WTC11 (cell line): ENCODE measurements at regions not wholly inside any gene's neighbourhood (a gene's known extent, or its start where the extent isn't known, plus 50 kb on each side); places are given as distances from the start of the nearest gene placed in this dataset.

Source experiments
- CDX4 ChIP-seq: fragments of 250-450 bp; sonication (Bioruptor Pico); IDR thresholded peaks from 2 replicates; pipeline ENCODE4 v1.9.0; 2021; ENCODE audit warnings: moderate library complexity, mild to moderate bottlenecking, inconsistent platforms, borderline replicate concordance
- CREM ChIP-seq: sonication (generic); formaldehyde crosslinking; IDR thresholded peaks from 2 replicates; pipeline ENCODE4 v1.8.1; 2022; ENCODE audit warnings: mild to moderate bottlenecking, missing genetic modification reagents, moderate library complexity
- CTCF ChIP-seq: fragments of 200-600 bp; IDR thresholded peaks from 2 replicates; pipeline ENCODE4 v1.8.0; 2022; ENCODE audit warnings: antibody characterized with exemption
- MAX ChIP-seq: sonication (generic); formaldehyde crosslinking; IDR thresholded peaks from 2 replicates; pipeline ENCODE4 v1.8.0; 2022; ENCODE audit warnings: mild to moderate bottlenecking, missing genetic modification reagents

- TF ChIP-seq MAX (CRISPR knock-in tag) (no peak), CTCF (no peak), CREM (CRISPR knock-in tag) (no peak), CDX4 (no peak)
These were observed 176.6 kb downstream of the EMP1 start for GRCh38 chr12:13373131-13373530.
